GM13977 (cell line): ENCODE measurements at regions not wholly inside any gene's neighbourhood (a gene's known extent, or its start where the extent isn't known, plus 50 kb on each side); places are given as distances from the start of the nearest gene placed in this dataset.

ENCODE experiments used
- DNase-seq: peaks from one replicate; pipeline ENCODE4 v3.0.0; 2012; ENCODE audit warnings: low spot score
- CTCF ChIP-seq: IDR thresholded peaks from 2 replicates; pipeline ENCODE4 v1.5.1; 2012; ENCODE audit warnings: mild to moderate bottlenecking, control low read depth; ENCODE audit not compliant: insufficient read depth; ENCODE audit errors: extremely low read depth, missing control alignments
- in situ Hi-C: fragments of 300-500 bp; cut with MboI; formaldehyde crosslinking; loops from one replicate; pipeline ENCODE4 v1.12.0; 2022; ENCODE audit warnings: low sequenced_read_pairs, low pct_unique_long_range_greater_than_20kb, mixed read lengths, inconsistent platforms; ENCODE audit not compliant: unreplicated experiment

GRCh38 chr21:35426897-35427296 lies 377.8 kb upstream of the RUNX1 start:
- no peak for DNase-seq
- in situ Hi-C loops: no loop called here
- no peak for TF ChIP-seq CTCF

GRCh38 chr21:35426469-35426868 lies 377.4 kb upstream of the RUNX1 start:
- in situ Hi-C loops: no loop called here
- DNase-seq: no peak
- TF ChIP-seq CTCF: no peak

- in situ Hi-C loops: loop anchor here (25.0 kb wide), 2 partner anchors 413 to 687 kb away; no protein-coding TSS in a partner anchor
- TF ChIP-seq CTCF: no peak
Observed at GRCh38 chr21:35424122-35424521, 375.0 kb upstream of the RUNX1 start.

GRCh38 chr21:35423709-35424108 lies 374.6 kb upstream of the RUNX1 start:
- TF ChIP-seq CTCF: no peak
- DNase-seq: no peak
- in situ Hi-C loops: loop anchor here (25.0 kb wide), 2 partner anchors 414 to 686 kb away; no protein-coding TSS in a partner anchor

More at GRCh38 chr21:35424122-35424521, 375.0 kb upstream of the RUNX1 start:
- DNase-seq: no peak

DNA sequence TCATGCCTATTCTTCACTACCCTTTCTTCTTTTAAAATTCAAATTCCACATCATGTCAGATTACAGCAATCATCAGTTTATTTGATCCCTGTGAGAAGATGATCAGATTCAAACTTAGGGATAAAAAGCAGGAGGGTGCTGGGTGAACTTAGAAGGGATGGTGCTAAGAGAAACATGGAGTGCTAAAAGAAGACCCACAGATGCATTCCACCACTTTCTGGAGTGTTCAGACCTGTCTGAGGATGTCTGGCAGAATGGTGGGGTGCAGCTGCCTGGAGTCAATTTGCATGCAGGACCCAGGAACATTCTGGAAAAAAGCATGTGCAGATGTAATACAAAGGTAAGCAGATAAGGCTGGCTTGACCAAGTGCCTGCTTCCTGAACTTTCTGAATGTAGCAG lies 372.9 kb upstream of the RUNX1 start:
- in situ Hi-C loops: loop anchor here (25.0 kb wide), 2 partner anchors 415 to 685 kb away; no protein-coding TSS in a partner anchor
- DNase-seq: no peak
- no peak for TF ChIP-seq CTCF

DNA sequence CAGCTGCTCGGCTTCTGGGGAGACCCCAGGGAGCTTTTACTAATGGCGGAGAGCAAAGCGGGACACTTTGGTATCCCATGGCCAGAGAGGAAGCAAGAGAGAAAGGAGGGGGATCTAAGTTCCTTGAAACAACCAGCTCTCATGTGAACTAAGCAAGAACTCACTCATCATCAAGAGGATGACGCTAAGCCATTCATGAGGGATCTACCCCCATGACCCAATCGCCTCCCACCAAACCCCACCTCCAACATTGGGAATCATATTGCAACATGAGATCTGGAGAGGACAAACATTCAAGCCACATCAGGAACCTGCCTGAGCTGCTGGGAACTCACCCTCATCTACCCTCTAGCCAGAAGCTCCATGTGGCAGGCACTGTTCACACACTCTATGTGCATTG lies 372.1 kb upstream of the RUNX1 start:
- DNase-seq: no peak
- in situ Hi-C loops: loop anchor here (25.0 kb wide), 2 partner anchors 416 to 684 kb away; no protein-coding TSS in a partner anchor
- TF ChIP-seq CTCF: no peak
